OCI-LY7 (cell line): ENCODE measurements at regions not wholly inside any gene's neighbourhood (a gene's known extent, or its start where the extent isn't known, plus 50 kb on each side); places are given as distances from the start of the nearest gene placed in this dataset.

ENCODE experiments used
- BruUV-seq: library from RNA; stranded (reverse); fragments of 400-500 nt; replicated peaks from 2 replicates; lab custom pipeline; 2021; lab: Mats Ljungman, UMichigan
- CTCF ChIA-PET: fragments of 300-600 bp; sonication (Branson Sonifier 250); formaldehyde crosslinking; loops from one replicate; lab custom pipeline; 2022; ENCODE audit warnings: antibody characterized with exemption; ENCODE audit not compliant: unreplicated experiment; lab: Charles Lee
- POLR2A ChIA-PET: fragments of 300-600 bp; sonication (Branson Sonifier 250); formaldehyde crosslinking; loops from one replicate; lab custom pipeline; 2022; ENCODE audit warnings: antibody characterized with exemption; lab: Charles Lee
- DNase-seq: peaks from one replicate; pipeline ENCODE4 v3.0.0-alpha.2; 2015; ENCODE audit warnings: low spot score
- H2AFZ ChIP-seq: fragments of 200-600 bp; sonication (generic), shearing (Covaris generic); 2 replicates; pipeline ENCODE4 v1.6.1; 2014; ENCODE audit warnings: mild to moderate bottlenecking, antibody characterized with exemption, low read length, moderate library complexity
- H3K27ac ChIP-seq: fragments of 200-600 bp; sonication (generic); 2 replicates; pipeline ENCODE4 v1.5.1; 2014; ENCODE audit warnings: mixed run types, low read depth, mild to moderate bottlenecking, moderate library complexity, low read length, inconsistent platforms; ENCODE audit not compliant: poor library complexity, severe bottlenecking
- H3K36me3 ChIP-seq: fragments of 200-600 bp; sonication (generic); 2 replicates; pipeline ENCODE4 v1.6.1; 2014; ENCODE audit warnings: mild to moderate bottlenecking, antibody characterized with exemption, low read length, moderate library complexity, mixed read lengths; ENCODE audit not compliant: insufficient read depth
- H3K4me1 ChIP-seq: fragments of 200-600 bp; sonication (generic); 2 replicates; pipeline ENCODE4 v1.5.1; 2014; ENCODE audit warnings: mild to moderate bottlenecking, low read length; ENCODE audit not compliant: insufficient read depth, poor library complexity, severe bottlenecking
- H3K4me2 ChIP-seq: fragments of 200-600 bp; sonication (generic); 2 replicates; pipeline ENCODE4 v1.6.1; 2014; ENCODE audit warnings: mild to moderate bottlenecking, low read length
- H3K4me3 ChIP-seq: fragments of 200-600 bp; sonication (generic); 2 replicates; pipeline ENCODE4 v1.5.1; 2014; ENCODE audit warnings: mild to moderate bottlenecking, low read depth, low read length; ENCODE audit not compliant: poor library complexity, severe bottlenecking
- H3K79me2 ChIP-seq: fragments of 200-600 bp; sonication (generic); 2 replicates; pipeline ENCODE4 v1.6.1; 2016; ENCODE audit warnings: low read depth, mild to moderate bottlenecking, low read length, moderate library complexity, mixed read lengths; ENCODE audit not compliant: insufficient read depth
- H3K9me2 ChIP-seq: fragments of 200-600 bp; sonication (generic); 2 replicates; pipeline ENCODE4 v1.6.1; 2016; ENCODE audit warnings: mild to moderate bottlenecking, low read length, mixed read lengths; ENCODE audit not compliant: insufficient read depth
- H3K9me3 ChIP-seq: fragments of 200-600 bp; sonication (generic); 2 replicates; pipeline ENCODE4 v1.6.1; 2014; ENCODE audit warnings: mild to moderate bottlenecking, mixed run types, low read length, mixed read lengths
- H4K20me1 ChIP-seq: fragments of 200-600 bp; sonication (generic); 2 replicates; pipeline ENCODE4 v1.6.1; 2014; ENCODE audit warnings: mild to moderate bottlenecking, antibody characterized with exemption, low read length, moderate library complexity, mixed read lengths; ENCODE audit not compliant: insufficient read depth
- EZH2phosphoT487 ChIP-seq: fragments of 200-600 bp; sonication (generic); IDR thresholded peaks from 2 replicates; pipeline ENCODE4 v1.6.1; 2018; ENCODE audit warnings: low read depth, borderline replicate concordance, mild to moderate bottlenecking, mixed run types, antibody characterized with exemption, low read length, moderate library complexity, mixed read lengths
- intact Hi-C: fragments of 100-400 bp; cut with micrococcal nuclease; formaldehyde crosslinking; loops from one replicate; pipeline ENCODE4 v1.10.0; 2022; ENCODE audit not compliant: unreplicated experiment
- TF ChIP-seq, protein P1 (sequence below): fragments of 200-600 bp; sonication (generic); conservative IDR thresholded peaks from 2 replicates; pipeline ENCODE4 v1.5.1; 2014; ENCODE audit warnings: mild to moderate bottlenecking, antibody characterized with exemption, low read length, moderate library complexity, mixed read lengths

DNA sequence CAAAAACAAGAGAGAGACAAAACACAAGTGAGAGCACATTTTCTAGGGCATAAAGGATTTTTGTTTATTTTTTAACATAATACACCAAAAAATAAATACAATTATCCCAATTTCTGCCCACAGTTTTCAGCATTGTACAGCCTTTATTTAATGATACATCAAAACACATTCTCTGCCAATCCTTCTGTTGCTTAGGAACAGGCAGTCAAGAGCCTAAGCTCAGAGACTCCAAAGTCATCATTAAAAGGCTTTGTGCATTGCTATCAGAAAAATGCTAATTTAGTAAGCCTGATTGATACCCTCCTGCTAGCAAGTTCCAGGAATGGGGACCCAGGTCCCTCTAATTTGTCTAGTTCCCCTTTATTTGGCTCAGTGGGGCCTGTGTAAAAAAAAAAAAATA is 536.5 kb downstream of the RPS29 start:
- Histone ChIP-seq H4K20me1 (no peaks in the 10 kb centered on the region), H3K4me1 (no peaks in the 10 kb centered on the region), H3K27ac (no peak overlapping the region), H3K79me2 (no peaks in the 10 kb centered on the region), H2AFZ (no peak overlapping the region), H3K4me3 (no peak overlapping the region), H3K4me2 (no peak overlapping the region), H3K9me3 (no peaks in the 10 kb centered on the region), H3K9me2 (no peaks in the 10 kb centered on the region), H3K36me3 (no peaks in the 10 kb centered on the region)
- BruUV-seq = no TSS peak
- CTCF ChIA-PET = no interaction called here
- TF ChIP-seq EZH2phosphoT487 = no peak
- TF ChIP-seq, protein P1, sequence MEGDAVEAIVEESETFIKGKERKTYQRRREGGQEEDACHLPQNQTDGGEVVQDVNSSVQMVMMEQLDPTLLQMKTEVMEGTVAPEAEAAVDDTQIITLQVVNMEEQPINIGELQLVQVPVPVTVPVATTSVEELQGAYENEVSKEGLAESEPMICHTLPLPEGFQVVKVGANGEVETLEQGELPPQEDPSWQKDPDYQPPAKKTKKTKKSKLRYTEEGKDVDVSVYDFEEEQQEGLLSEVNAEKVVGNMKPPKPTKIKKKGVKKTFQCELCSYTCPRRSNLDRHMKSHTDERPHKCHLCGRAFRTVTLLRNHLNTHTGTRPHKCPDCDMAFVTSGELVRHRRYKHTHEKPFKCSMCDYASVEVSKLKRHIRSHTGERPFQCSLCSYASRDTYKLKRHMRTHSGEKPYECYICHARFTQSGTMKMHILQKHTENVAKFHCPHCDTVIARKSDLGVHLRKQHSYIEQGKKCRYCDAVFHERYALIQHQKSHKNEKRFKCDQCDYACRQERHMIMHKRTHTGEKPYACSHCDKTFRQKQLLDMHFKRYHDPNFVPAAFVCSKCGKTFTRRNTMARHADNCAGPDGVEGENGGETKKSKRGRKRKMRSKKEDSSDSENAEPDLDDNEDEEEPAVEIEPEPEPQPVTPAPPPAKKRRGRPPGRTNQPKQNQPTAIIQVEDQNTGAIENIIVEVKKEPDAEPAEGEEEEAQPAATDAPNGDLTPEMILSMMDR = no peak
- POLR2A ChIA-PET = interaction anchor here (1.1 kb wide), 1 partner anchor 12 kb away, joined by 5 read pairs; no protein-coding TSS in a partner anchor
- no peak for DNase-seq
- intact Hi-C loops = no loop called here

DNA sequence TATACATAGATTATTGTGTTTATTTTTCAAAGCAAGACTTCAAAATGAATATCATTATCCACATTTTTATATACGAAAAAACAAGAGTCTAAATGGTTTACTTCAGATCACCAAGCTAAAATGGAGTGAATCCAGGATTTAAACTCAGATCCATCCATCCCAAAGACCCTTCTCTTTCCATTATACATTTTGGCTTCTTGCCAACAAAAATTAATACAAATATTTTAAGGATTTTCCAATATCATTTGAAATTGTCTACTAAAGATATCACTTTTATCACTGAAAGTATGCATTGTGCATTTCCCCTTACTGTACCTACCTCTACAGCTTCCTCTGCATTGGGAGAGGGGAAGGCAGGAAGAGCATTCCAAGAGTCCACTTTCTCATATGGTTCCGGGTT is 541.2 kb downstream of the RPS29 start:
- H3K9me2 ChIP-seq = no peaks in the 10 kb centered on the region
- no peak for DNase-seq
- H3K4me1 ChIP-seq = no peaks in the 10 kb centered on the region
- intact Hi-C loops = no loop called here
- no peak for TF ChIP-seq EZH2phosphoT487
- TF ChIP-seq, protein P1 = no peak
- H3K4me2 ChIP-seq = no peak overlapping the region
- H3K9me3 ChIP-seq = no peaks in the 10 kb centered on the region
- ChIA-PET POLR2A (no interaction called here), CTCF (no interaction called here)
- no peaks in the 10 kb centered on the region for H3K36me3 ChIP-seq
- H3K27ac ChIP-seq = no peak overlapping the region
- no TSS peak for BruUV-seq
- H3K4me3 ChIP-seq = no peak overlapping the region
- H4K20me1 ChIP-seq = no peaks in the 10 kb centered on the region
- no peaks in the 10 kb centered on the region for H3K79me2 ChIP-seq
- H2AFZ ChIP-seq = no peak overlapping the region

DNA sequence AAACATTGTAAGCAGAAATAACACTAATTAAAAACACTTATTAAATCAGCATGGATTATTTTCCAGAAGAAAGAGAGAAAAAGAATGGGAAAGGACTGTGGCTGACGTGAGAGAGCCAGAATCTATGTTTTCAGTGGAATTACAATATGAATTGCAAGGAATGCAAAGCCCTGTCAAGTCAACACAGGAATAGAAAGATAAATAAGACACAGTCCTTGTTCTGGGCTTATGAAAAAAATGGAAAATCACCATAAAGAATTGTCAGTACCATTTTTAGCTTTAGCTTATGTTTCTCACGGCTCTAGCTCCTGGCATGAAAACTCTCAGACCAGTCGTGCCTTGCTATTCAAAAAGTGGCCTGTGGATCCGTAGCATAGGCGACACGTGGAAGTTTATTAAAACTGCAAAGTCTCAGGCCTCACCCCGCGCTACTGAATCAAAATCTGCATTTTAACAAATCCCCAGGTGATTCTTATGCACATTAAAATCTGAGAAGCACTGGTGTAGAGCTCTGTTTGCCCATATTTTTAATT is 549.1 kb downstream of the RPS29 start:
- H4K20me1 ChIP-seq = no peaks in the 10 kb centered on the region
- no peak overlapping the region for H3K27ac ChIP-seq
- no peaks in the 10 kb centered on the region for H3K36me3 ChIP-seq
- no peak overlapping the region for H3K4me2 ChIP-seq
- H3K9me2 ChIP-seq = no peaks in the 10 kb centered on the region
- intact Hi-C loops = no loop called here
- CTCF ChIA-PET = no interaction called here
- H2AFZ ChIP-seq = no peak overlapping the region
- POLR2A ChIA-PET = interaction anchor here (1.7 kb wide), 1 partner anchor 47 kb away, joined by 3 read pairs; no protein-coding TSS in a partner anchor
- no peaks in the 10 kb centered on the region for H3K79me2 ChIP-seq
- H3K9me3 ChIP-seq = no peaks in the 10 kb centered on the region
- TF ChIP-seq, protein P1 = no peak
- TF ChIP-seq EZH2phosphoT487 = no peak
- H3K4me3 ChIP-seq = no peak overlapping the region
- BruUV-seq = no TSS peak
- DNase-seq = no peak
- H3K4me1 ChIP-seq = no peaks in the 10 kb centered on the region
